ENCODE measurements at regions not wholly inside any gene's neighbourhood (a gene's known extent, or its start where the extent isn't known, plus 50 kb on each side); places are given as distances from the start of the nearest gene placed in this dataset.

- Histone ChIP-seq H3K27me3 (no peaks in the 10 kb centered on the region), H3K9me3 (no peaks in the 10 kb centered on the region), H3K4me1 (peaks cover 18% of the 10 kb centered on the region), H3K4me3 (no peak overlapping the region), H3K36me3 (replicated peaks in 1 of 2; ENCODE audit: insufficient read depth in 1 of 2, low read depth in 2 of 2) (no peaks in the 10 kb centered on the region), H3K27ac (no peak overlapping the region)
- intact Hi-C loops (cut with DNase I) = no loop called here
- WGBS, 2 donors = 48% methylated on average over 11 of the region's 11 CpGs
- peak; percentile 60 for ATAC-seq
- peak in 2 of 4 donors; percentile 38 for DNase-seq
- TF ChIP-seq, protein P1, sequence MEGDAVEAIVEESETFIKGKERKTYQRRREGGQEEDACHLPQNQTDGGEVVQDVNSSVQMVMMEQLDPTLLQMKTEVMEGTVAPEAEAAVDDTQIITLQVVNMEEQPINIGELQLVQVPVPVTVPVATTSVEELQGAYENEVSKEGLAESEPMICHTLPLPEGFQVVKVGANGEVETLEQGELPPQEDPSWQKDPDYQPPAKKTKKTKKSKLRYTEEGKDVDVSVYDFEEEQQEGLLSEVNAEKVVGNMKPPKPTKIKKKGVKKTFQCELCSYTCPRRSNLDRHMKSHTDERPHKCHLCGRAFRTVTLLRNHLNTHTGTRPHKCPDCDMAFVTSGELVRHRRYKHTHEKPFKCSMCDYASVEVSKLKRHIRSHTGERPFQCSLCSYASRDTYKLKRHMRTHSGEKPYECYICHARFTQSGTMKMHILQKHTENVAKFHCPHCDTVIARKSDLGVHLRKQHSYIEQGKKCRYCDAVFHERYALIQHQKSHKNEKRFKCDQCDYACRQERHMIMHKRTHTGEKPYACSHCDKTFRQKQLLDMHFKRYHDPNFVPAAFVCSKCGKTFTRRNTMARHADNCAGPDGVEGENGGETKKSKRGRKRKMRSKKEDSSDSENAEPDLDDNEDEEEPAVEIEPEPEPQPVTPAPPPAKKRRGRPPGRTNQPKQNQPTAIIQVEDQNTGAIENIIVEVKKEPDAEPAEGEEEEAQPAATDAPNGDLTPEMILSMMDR (IDR thresholded peaks at IDR 0.05) = no peak
- TF ChIP-seq POLR2A (IDR thresholded peaks at IDR 0.05) = no peak
Measured at GRCh38 chr5:166992874-166993722, 1298.3 kb upstream of the WWC1 start.

DNA sequence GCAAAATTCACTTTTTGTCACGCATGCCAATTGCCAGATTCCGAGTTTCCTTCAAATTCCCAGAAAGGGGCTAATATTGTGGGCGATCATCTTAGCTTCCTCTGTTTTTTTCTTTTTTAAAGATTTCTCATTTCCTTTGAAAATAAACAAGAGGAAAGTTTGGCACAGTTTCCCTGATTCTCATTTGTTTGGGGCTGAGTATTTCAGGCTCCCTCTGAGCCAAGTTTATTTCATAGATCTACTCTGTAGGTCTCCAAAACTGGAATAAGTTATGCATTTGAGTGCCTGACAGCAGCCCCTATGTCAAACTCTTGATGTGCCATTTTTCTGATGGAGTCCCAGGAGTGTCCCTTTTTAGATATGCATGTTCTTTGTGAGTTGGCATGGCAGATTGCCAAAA is 1297.2 kb upstream of the WWC1 start:
- WGBS, 2 donors = 67 to 69% methylated on average over 3 of the region's 3 CpGs
- ATAC-seq (no peak), DNase-seq (no peak)
- H3K27me3 ChIP-seq = no peaks in the 10 kb centered on the region
- H3K27ac ChIP-seq = no peak overlapping the region
- no peaks in the 10 kb centered on the region for H3K36me3 ChIP-seq (replicated peaks in 1 of 2; ENCODE audit: insufficient read depth in 1 of 2, low read depth in 2 of 2)
- no peaks in the 10 kb centered on the region for H3K9me3 ChIP-seq
- H3K4me1 ChIP-seq = peaks cover 18% of the 10 kb centered on the region
- no peak for TF ChIP-seq POLR2A (IDR thresholded peaks at IDR 0.05)
- TF ChIP-seq, protein P1 (IDR thresholded peaks at IDR 0.05) = no peak
- intact Hi-C loops (cut with DNase I) = no loop called here
- H3K4me3 ChIP-seq = no peak overlapping the region

- 83 to 91% methylated on average over 3 of the region's 3 CpGs for WGBS, 2 donors
Measured at GRCh38 chr5:167001246-167001645, 1290.2 kb upstream of the WWC1 start.

DNA sequence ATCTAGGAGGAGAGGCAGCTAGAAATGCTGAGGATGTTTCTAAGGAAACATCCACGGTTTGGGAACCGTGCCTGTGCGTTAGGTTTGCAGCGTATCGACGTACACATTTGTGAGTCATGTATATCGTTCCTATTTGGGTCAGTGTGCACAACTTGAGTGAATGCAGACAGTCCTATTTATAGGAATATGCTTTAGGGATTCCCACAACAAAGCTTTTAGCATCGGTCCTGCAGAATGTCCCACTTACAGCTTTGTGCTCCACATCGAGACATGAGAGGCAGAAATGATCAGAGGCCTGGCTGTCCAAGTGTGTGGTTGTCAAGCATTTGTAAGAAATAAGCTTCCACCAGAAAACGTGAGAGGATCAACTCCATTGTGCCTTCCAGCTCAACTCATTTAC is 1282.7 kb upstream of the WWC1 start:
- WGBS, 2 donors = 85% methylated on average over 10 of the region's 10 CpGs
- ATAC-seq = no peak
- Histone ChIP-seq H3K27ac (no peak overlapping the region), H3K4me1 (peaks cover 3% of the 10 kb centered on the region), H3K36me3 (replicated peaks in 1 of 2; ENCODE audit: insufficient read depth in 1 of 2, low read depth in 2 of 2) (no peaks in the 10 kb centered on the region), H3K9me3 (no peaks in the 10 kb centered on the region), H3K27me3 (no peaks in the 10 kb centered on the region), H3K4me3 (no peak overlapping the region)
- TF ChIP-seq POLR2A (IDR thresholded peaks at IDR 0.05) = no peak
- TF ChIP-seq, protein P1 (IDR thresholded peaks at IDR 0.05) = no peak
- intact Hi-C loops (cut with DNase I) = no loop called here
- DNase-seq = no peak

More at GRCh38 chr5:167001246-167001645, 1290.2 kb upstream of the WWC1 start:
- H3K27ac ChIP-seq = no peak overlapping the region
- DNase-seq = no peak
- H3K27me3 ChIP-seq = no peaks in the 10 kb centered on the region
- no peaks in the 10 kb centered on the region for H3K36me3 ChIP-seq (replicated peaks in 1 of 2; ENCODE audit: insufficient read depth in 1 of 2, low read depth in 2 of 2)
- TF ChIP-seq, protein P1 (IDR thresholded peaks at IDR 0.05) = no peak
- no peak for TF ChIP-seq POLR2A (IDR thresholded peaks at IDR 0.05)
- intact Hi-C loops (cut with DNase I) = no loop called here
- H3K4me3 ChIP-seq = no peak overlapping the region
- no peaks in the 10 kb centered on the region for H3K9me3 ChIP-seq
- no peak for ATAC-seq
- no peaks in the 10 kb centered on the region for H3K4me1 ChIP-seq

- DNase-seq (no peak), ATAC-seq (no peak)
- Histone ChIP-seq H3K27ac (no peak overlapping the region), H3K4me1 (peaks cover 3% of the 10 kb centered on the region), H3K27me3 (no peaks in the 10 kb centered on the region), H3K4me3 (no peak overlapping the region), H3K9me3 (no peaks in the 10 kb centered on the region), H3K36me3 (replicated peaks in 1 of 2; ENCODE audit: insufficient read depth in 1 of 2, low read depth in 2 of 2) (no peaks in the 10 kb centered on the region)
- 59 to 68% methylated on average over 2 of the region's 2 CpGs for WGBS, 2 donors
- TF ChIP-seq, protein P1 (IDR thresholded peaks at IDR 0.05) = no peak
- no peak for TF ChIP-seq POLR2A (IDR thresholded peaks at IDR 0.05)
- intact Hi-C loops (cut with DNase I) = no loop called here
Measured at GRCh38 chr5:167011196-167011595, 1280.2 kb upstream of the WWC1 start.
